GM23338 (cell line): ENCODE measurements at regions not wholly inside any gene's neighbourhood (a gene's known extent, or its start where the extent isn't known, plus 50 kb on each side); places are given as distances from the start of the nearest gene placed in this dataset.

ENCODE experiments used
- ATAC-seq: fragments of 200-7000 bp; cut with Tn5 transposase; 3 replicates; pipeline ENCODE4 v1.9.1; 2020
- DNase-seq: peaks from one replicate; pipeline ENCODE4 v3.0.0-alpha.2; 2015; ENCODE audit warnings: low spot score
- H2AFZ ChIP-seq: fragments of 200-600 bp; sonication (generic); 2 replicates; pipeline ENCODE4 v1.8.0; 2016; ENCODE audit warnings: antibody characterized with exemption, mild to moderate bottlenecking, moderate library complexity
- H3F3A ChIP-seq: fragments of 200-600 bp; sonication (generic); replicated peaks from 2 replicates; pipeline ENCODE4 v1.8.0; 2017; ENCODE audit warnings: antibody characterized with exemption, mixed run types, low read depth
- H3K27ac ChIP-seq: fragments of 200-600 bp; sonication (generic); 2 replicates; pipeline ENCODE4 v1.6.1; 2016; ENCODE audit warnings: low read depth
- H3K27me3 ChIP-seq: fragments of 200-600 bp; sonication (generic); 2 replicates; pipeline ENCODE4 v1.8.0; 2016; ENCODE audit warnings: mild to moderate bottlenecking, mixed run types, moderate library complexity; ENCODE audit not compliant: insufficient read depth
- H3K36me3 ChIP-seq: fragments of 200-600 bp; sonication (generic); 2 replicates; pipeline ENCODE4 v1.8.0; 2016; ENCODE audit warnings: mild to moderate bottlenecking; ENCODE audit not compliant: insufficient read depth
- H3K4me1 ChIP-seq: fragments of 200-600 bp; sonication (generic); 2 replicates; pipeline ENCODE4 v1.8.0; 2016; ENCODE audit warnings: mild to moderate bottlenecking, moderate library complexity; ENCODE audit not compliant: insufficient read depth
- H3K4me2 ChIP-seq: fragments of 200-600 bp; sonication (generic); 2 replicates; pipeline ENCODE4 v1.7.1; 2017; ENCODE audit warnings: mixed run types
- H3K4me3 ChIP-seq: fragments of 200-600 bp; sonication (generic); 2 replicates; pipeline ENCODE4 v1.6.1; 2016; ENCODE audit warnings: mixed run types
- H3K79me2 ChIP-seq: fragments of 200-600 bp; sonication (generic); replicated peaks from 2 replicates; pipeline ENCODE4 v1.8.0; 2017; ENCODE audit warnings: mild to moderate bottlenecking; ENCODE audit not compliant: insufficient read depth
- H3K9me2 ChIP-seq: fragments of 200-600 bp; sonication (generic); 2 replicates; pipeline ENCODE4 v1.8.0; 2017; ENCODE audit not compliant: insufficient read depth
- H4K20me1 ChIP-seq: fragments of 200-600 bp; sonication (generic); replicated peaks from 2 replicates; pipeline ENCODE4 v1.8.0; 2017; ENCODE audit warnings: mild to moderate bottlenecking; ENCODE audit not compliant: insufficient read depth
- H3K27ac Mint-ChIP-seq: 2 replicates; pipeline ENCODE4 v1.8.0; 2020; ENCODE audit warnings: inconsistent platforms, mild to moderate bottlenecking, moderate library complexity, mixed read lengths
- H3K27me3 Mint-ChIP-seq: 3 replicates; pipeline ENCODE4 v1.8.0; 2022; ENCODE audit warnings: low read depth, mild to moderate bottlenecking, moderate library complexity, mixed read lengths, inconsistent platforms; ENCODE audit not compliant: insufficient read depth, poor library complexity
- H3K36me3 Mint-ChIP-seq: 3 replicates; pipeline ENCODE4 v1.8.0; 2021; ENCODE audit warnings: low read depth, mild to moderate bottlenecking, inconsistent platforms, moderate library complexity, mixed read lengths
- H3K4me1 Mint-ChIP-seq: 3 replicates; pipeline ENCODE4 v1.8.0; 2020; ENCODE audit warnings: mild to moderate bottlenecking, inconsistent platforms, mixed read lengths
- H3K4me3 Mint-ChIP-seq: 3 replicates; pipeline ENCODE4 v1.8.0; 2021; ENCODE audit warnings: moderate library complexity, mild to moderate bottlenecking, inconsistent platforms, mixed read lengths
- H3K9me3 Mint-ChIP-seq: 3 replicates; pipeline ENCODE4 v1.8.0; 2020; ENCODE audit warnings: moderate library complexity, mild to moderate bottlenecking, inconsistent platforms, mixed read lengths
- CREB1 ChIP-seq: fragments of 250-450 bp; sonication (Bioruptor Pico); IDR thresholded peaks from 2 replicates; pipeline ENCODE4 v1.5.0; 2020; ENCODE audit warnings: low read depth, mild to moderate bottlenecking, moderate library complexity
- ETS1 ChIP-seq: IDR thresholded peaks from 2 replicates; pipeline ENCODE4 v1.6.1; 2016; ENCODE audit warnings: antibody characterized with exemption
- EZH2phosphoT487 ChIP-seq: fragments of 200-600 bp; sonication (generic); IDR thresholded peaks from one replicate; pipeline ENCODE4 v1.8.1; 2018; ENCODE audit warnings: antibody characterized with exemption; ENCODE audit not compliant: unreplicated experiment
- JUNB ChIP-seq: IDR thresholded peaks from one replicate; pipeline ENCODE4 v1.6.1; 2016; ENCODE audit warnings: antibody characterized with exemption; ENCODE audit not compliant: unreplicated experiment
- NANOG ChIP-seq: IDR thresholded peaks from 2 replicates; pipeline ENCODE4 v1.6.1; 2016; ENCODE audit warnings: antibody characterized with exemption, borderline replicate concordance
- POLR2AphosphoS5 ChIP-seq: IDR thresholded peaks from 2 replicates; pipeline ENCODE4 v1.6.1; 2016; ENCODE audit warnings: antibody characterized with exemption, low read depth
- ZNF114 ChIP-seq: fragments of 250-450 bp; sonication (Bioruptor Pico); IDR thresholded peaks from 2 replicates; pipeline ENCODE4 v1.5.0; 2020; ENCODE audit warnings: mild to moderate bottlenecking, moderate library complexity
- ZNF462 ChIP-seq: fragments of 250-450 bp; sonication (Bioruptor Pico); IDR thresholded peaks from 2 replicates; pipeline ENCODE4 v1.5.0; 2020; ENCODE audit warnings: mild to moderate bottlenecking, moderate library complexity
- TF ChIP-seq, protein P1 (sequence below), 2 experiments: fragments of 200-600 bp in 1 of 2; sonication (generic) in 1 of 2; conservative IDR thresholded peaks; 2 replicates each; pipeline versions ENCODE4 v1.5.1 to v1.6.1; 2016 to 2017; ENCODE audit warnings: antibody characterized with exemption in 2 of 2, low read depth in 2 of 2, mild to moderate bottlenecking in 2 of 2, moderate library complexity in 1 of 2
- TF ChIP-seq, protein P2 (sequence below): IDR thresholded peaks from one replicate; pipeline ENCODE4 v1.6.1; 2018; ENCODE audit warnings: antibody characterized with exemption; ENCODE audit not compliant: unreplicated experiment

GRCh38 chr9:88681434-88681833 is 146.5 kb downstream of the NXNL2 start (continued):
- TF ChIP-seq, protein P1, sequence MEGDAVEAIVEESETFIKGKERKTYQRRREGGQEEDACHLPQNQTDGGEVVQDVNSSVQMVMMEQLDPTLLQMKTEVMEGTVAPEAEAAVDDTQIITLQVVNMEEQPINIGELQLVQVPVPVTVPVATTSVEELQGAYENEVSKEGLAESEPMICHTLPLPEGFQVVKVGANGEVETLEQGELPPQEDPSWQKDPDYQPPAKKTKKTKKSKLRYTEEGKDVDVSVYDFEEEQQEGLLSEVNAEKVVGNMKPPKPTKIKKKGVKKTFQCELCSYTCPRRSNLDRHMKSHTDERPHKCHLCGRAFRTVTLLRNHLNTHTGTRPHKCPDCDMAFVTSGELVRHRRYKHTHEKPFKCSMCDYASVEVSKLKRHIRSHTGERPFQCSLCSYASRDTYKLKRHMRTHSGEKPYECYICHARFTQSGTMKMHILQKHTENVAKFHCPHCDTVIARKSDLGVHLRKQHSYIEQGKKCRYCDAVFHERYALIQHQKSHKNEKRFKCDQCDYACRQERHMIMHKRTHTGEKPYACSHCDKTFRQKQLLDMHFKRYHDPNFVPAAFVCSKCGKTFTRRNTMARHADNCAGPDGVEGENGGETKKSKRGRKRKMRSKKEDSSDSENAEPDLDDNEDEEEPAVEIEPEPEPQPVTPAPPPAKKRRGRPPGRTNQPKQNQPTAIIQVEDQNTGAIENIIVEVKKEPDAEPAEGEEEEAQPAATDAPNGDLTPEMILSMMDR (conservative IDR thresholded peaks at IDR 0.05; ENCODE audit: low read depth in 2 of 2) = no peak
- no peak for TF ChIP-seq POLR2AphosphoS5
- no peak for TF ChIP-seq EZH2phosphoT487
- TF ChIP-seq ZNF114 (CRISPR knock-in tag) = no peak
- TF ChIP-seq ZNF462 (CRISPR knock-in tag) = no peak

- TF ChIP-seq CREB1 (CRISPR knock-in tag) = no peak
- TF ChIP-seq ETS1 = no peak
- TF ChIP-seq NANOG = no peak
- TF ChIP-seq ZNF114 (CRISPR knock-in tag) = no peak
- TF ChIP-seq POLR2AphosphoS5 = no peak
- TF ChIP-seq JUNB = no peak
- no peak for TF ChIP-seq EZH2phosphoT487
- TF ChIP-seq, protein P2, sequence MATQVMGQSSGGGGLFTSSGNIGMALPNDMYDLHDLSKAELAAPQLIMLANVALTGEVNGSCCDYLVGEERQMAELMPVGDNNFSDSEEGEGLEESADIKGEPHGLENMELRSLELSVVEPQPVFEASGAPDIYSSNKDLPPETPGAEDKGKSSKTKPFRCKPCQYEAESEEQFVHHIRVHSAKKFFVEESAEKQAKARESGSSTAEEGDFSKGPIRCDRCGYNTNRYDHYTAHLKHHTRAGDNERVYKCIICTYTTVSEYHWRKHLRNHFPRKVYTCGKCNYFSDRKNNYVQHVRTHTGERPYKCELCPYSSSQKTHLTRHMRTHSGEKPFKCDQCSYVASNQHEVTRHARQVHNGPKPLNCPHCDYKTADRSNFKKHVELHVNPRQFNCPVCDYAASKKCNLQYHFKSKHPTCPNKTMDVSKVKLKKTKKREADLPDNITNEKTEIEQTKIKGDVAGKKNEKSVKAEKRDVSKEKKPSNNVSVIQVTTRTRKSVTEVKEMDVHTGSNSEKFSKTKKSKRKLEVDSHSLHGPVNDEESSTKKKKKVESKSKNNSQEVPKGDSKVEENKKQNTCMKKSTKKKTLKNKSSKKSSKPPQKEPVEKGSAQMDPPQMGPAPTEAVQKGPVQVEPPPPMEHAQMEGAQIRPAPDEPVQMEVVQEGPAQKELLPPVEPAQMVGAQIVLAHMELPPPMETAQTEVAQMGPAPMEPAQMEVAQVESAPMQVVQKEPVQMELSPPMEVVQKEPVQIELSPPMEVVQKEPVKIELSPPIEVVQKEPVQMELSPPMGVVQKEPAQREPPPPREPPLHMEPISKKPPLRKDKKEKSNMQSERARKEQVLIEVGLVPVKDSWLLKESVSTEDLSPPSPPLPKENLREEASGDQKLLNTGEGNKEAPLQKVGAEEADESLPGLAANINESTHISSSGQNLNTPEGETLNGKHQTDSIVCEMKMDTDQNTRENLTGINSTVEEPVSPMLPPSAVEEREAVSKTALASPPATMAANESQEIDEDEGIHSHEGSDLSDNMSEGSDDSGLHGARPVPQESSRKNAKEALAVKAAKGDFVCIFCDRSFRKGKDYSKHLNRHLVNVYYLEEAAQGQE = no peak
- H3K27ac Mint-ChIP-seq = no peak overlapping the region
- H3K36me3 Mint-ChIP-seq = no peaks in the 10 kb centered on the region
These were observed 147.5 kb downstream of the NXNL2 start for GRCh38 chr9:88682431-88682831.

More at GRCh38 chr9:88682431-88682831, 147.5 kb downstream of the NXNL2 start:
- Histone ChIP-seq H2AFZ (no peak overlapping the region), H3F3A (no peaks in the 10 kb centered on the region), H3K79me2 (no peaks in the 10 kb centered on the region), H4K20me1 (no peaks in the 10 kb centered on the region), H3K9me2 (peaks cover 4% of the 10 kb centered on the region; the same call in 1 of the 2 replicates), H3K27ac (no peak overlapping the region), H3K27me3 (no peaks in the 10 kb centered on the region), H3K4me1 (no peaks in the 10 kb centered on the region), H3K36me3 (no peaks in the 10 kb centered on the region), H3K4me2 (no peak overlapping the region), H3K4me3 (no peak overlapping the region)
- H3K4me1 Mint-ChIP-seq = peaks cover 2% of the 10 kb centered on the region; the same call in 1 of the 3 replicates
- DNase-seq = no peak
- ATAC-seq = no peak
- H3K4me3 Mint-ChIP-seq = no peak overlapping the region
- peaks cover 6% of the 10 kb centered on the region; the same call in 2 of the 3 replicates for H3K9me3 Mint-ChIP-seq
- H3K27me3 Mint-ChIP-seq = no peaks in the 10 kb centered on the region
